Hindlimb muscle (tissue), 1 donor: ENCODE measurements at regions not wholly inside any gene's neighbourhood (a gene's known extent, or its start where the extent isn't known, plus 50 kb on each side); places are given as distances from the start of the nearest gene placed in this dataset.
A peak's percentile ranks its signal among the peaks of the same experiment; 100 is the strongest.
"Not testable (repeated sequence)": the region's sequence is repeated elsewhere in the genome, so short reads cannot be mapped to it uniquely, and the experiment has no call there.

Experiments used
- DNase-seq: peaks from one replicate; pipeline ENCODE4 v3.0.0-alpha.2; 2013

GRCh38 chr6:19156443-19156842 lies 680.7 kb upstream of the ID4 start:
- no peak for DNase-seq

- DNase-seq: no peak
These were observed 679.7 kb upstream of the ID4 start for GRCh38 chr6:19157486-19157885.

- DNase-seq: no peak
These were observed 678.6 kb upstream of the ID4 start for GRCh38 chr6:19158586-19158985.

- no peak for DNase-seq
These were observed 678.1 kb upstream of the ID4 start for GRCh38 chr6:19159089-19159488.

- no peak for DNase-seq
These were observed 677.6 kb upstream of the ID4 start for GRCh38 chr6:19159561-19159960.

- no peak for DNase-seq
These were observed 677.0 kb upstream of the ID4 start for GRCh38 chr6:19160081-19160730.

GRCh38 chr6:19167251-19167650 lies 669.9 kb upstream of the ID4 start:
- DNase-seq: no peak

GRCh38 chr6:19169366-19169765 lies 667.8 kb upstream of the ID4 start:
- DNase-seq: no peak

- no peak for DNase-seq
These were observed 662.1 kb upstream of the ID4 start for GRCh38 chr6:19175023-19175422.

- peak; percentile 89 for DNase-seq
These were observed 656.7 kb upstream of the ID4 start for GRCh38 chr6:19180348-19181072.

GRCh38 chr6:19181211-19181610 lies 656.0 kb upstream of the ID4 start:
- DNase-seq: peak; percentile 33

- DNase-seq: no peak
These were observed 643.5 kb upstream of the ID4 start for GRCh38 chr6:19193624-19194023.

GRCh38 chr6:19204445-19204844 lies 632.7 kb upstream of the ID4 start:
- DNase-seq: no peak

GRCh38 chr6:19205076-19205475 lies 632.1 kb upstream of the ID4 start:
- no peak for DNase-seq

GRCh38 chr6:19209202-19209601 lies 628.0 kb upstream of the ID4 start:
- no peak for DNase-seq

GRCh38 chr6:19210849-19211590 lies 626.1 kb upstream of the ID4 start:
- no peak for DNase-seq

- DNase-seq: no peak
These were observed 622.9 kb upstream of the ID4 start for GRCh38 chr6:19214231-19214630.

- no peak for DNase-seq
These were observed 617.2 kb upstream of the ID4 start for GRCh38 chr6:19219931-19220330.

GRCh38 chr6:19231878-19232561 lies 605.1 kb upstream of the ID4 start:
- no peak for DNase-seq

GRCh38 chr6:19245656-19246055 lies 591.5 kb upstream of the ID4 start:
- no peak for DNase-seq

- not testable (repeated sequence) for DNase-seq
These were observed 590.0 kb upstream of the ID4 start for GRCh38 chr6:19247181-19247580.

- DNase-seq: not testable (repeated sequence)
These were observed 581.0 kb upstream of the ID4 start for GRCh38 chr6:19256123-19256522.

- no peak for DNase-seq
These were observed 575.5 kb upstream of the ID4 start for GRCh38 chr6:19261642-19262041.
